LNCaP clone FGC (cell line): ENCODE measurements at regions not wholly inside any gene's neighbourhood (a gene's known extent, or its start where the extent isn't known, plus 50 kb on each side); places are given as distances from the start of the nearest gene placed in this dataset.

ENCODE experiments used
- DNase-seq: peaks from one replicate; pipeline ENCODE4 v3.0.0-alpha.2; 2011; ENCODE audit warnings: low read depth
- H3K4me3 ChIP-seq: 2 replicates; pipeline ENCODE4 v1.5.1; 2011; ENCODE audit warnings: mild to moderate bottlenecking, low read depth, low read length, control low read depth
- TF ChIP-seq, protein P1 (sequence below): IDR thresholded peaks from 2 replicates; pipeline ENCODE4 v1.5.1; 2012; ENCODE audit warnings: mild to moderate bottlenecking; ENCODE audit not compliant: control insufficient read depth, insufficient read depth; ENCODE audit errors: extremely low read depth

DNA sequence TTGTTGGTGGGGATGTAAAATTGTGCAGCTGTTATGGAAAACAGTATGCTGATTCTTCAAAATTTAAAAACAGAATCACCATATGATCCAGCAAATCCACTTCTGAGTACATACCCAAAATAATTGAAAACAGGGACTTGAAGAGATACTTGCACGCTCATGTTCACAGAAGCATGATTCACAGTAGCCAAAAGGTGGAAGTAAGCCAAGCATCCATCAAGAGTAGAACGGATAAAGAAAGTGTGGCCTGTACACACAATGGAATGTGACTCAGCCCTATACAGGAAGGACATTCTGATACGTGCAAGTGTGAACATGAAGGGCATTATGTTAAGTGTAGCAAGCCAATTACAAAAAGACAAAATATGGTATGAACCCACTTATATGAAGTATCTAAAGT, 696.7 kb upstream of the CELF2 start:
- H3K4me3 ChIP-seq, result no peak overlapping the region
- TF ChIP-seq, protein P1, sequence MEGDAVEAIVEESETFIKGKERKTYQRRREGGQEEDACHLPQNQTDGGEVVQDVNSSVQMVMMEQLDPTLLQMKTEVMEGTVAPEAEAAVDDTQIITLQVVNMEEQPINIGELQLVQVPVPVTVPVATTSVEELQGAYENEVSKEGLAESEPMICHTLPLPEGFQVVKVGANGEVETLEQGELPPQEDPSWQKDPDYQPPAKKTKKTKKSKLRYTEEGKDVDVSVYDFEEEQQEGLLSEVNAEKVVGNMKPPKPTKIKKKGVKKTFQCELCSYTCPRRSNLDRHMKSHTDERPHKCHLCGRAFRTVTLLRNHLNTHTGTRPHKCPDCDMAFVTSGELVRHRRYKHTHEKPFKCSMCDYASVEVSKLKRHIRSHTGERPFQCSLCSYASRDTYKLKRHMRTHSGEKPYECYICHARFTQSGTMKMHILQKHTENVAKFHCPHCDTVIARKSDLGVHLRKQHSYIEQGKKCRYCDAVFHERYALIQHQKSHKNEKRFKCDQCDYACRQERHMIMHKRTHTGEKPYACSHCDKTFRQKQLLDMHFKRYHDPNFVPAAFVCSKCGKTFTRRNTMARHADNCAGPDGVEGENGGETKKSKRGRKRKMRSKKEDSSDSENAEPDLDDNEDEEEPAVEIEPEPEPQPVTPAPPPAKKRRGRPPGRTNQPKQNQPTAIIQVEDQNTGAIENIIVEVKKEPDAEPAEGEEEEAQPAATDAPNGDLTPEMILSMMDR, result no peak
- no peak for DNase-seq

DNA sequence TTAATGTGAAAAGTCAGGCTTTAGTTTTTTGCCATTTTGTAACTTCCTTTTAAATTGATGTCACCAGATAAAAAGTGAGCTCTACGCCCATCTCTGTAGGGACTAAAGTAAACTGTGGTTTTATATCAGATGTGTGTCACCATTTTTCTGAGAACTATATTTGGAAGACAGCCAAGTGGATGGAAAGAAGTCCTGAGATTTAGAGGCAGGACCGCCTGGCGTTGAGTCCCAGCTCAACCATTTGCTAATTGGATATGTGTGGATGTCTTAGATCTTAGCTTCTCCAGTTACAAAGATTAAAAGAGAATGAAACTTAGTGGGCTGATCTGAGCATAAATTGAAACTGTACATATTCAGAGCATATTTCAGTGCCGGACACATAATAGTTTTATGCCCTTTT, 691.6 kb upstream of the CELF2 start:
- no peak for DNase-seq
- no peak overlapping the region for H3K4me3 ChIP-seq
- TF ChIP-seq, protein P1, result no peak

- no peak overlapping the region for H3K4me3 ChIP-seq
- TF ChIP-seq, protein P1, result no peak
- DNase-seq, result no peak
These were observed 689.7 kb upstream of the CELF2 start for GRCh38 chr10:10327934-10328333.

GRCh38 chr10:10330418-10330817, 687.3 kb upstream of the CELF2 start:
- no peak overlapping the region for H3K4me3 ChIP-seq
- no peak for DNase-seq
- TF ChIP-seq, protein P1, result no peak

DNA sequence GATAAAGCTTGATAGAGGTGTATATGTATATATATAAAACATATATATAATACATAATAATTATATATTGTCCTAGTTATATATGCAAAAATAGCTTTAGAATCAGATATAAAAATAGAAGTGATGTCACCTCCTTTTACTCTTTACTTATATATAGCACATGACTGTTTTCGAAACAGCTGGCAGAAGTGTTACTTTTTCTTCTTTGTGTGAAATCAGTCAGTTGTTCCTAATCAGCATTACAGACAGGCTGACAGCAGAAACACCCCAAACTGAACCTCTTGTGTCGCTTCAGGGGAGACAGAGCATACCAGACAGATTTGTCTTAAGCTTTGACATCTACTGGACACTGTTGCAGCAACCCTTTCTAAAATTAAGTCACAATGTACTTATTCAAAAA, 684.9 kb upstream of the CELF2 start:
- no peak for DNase-seq
- TF ChIP-seq, protein P1, result no peak
- no peak overlapping the region for H3K4me3 ChIP-seq

GRCh38 chr10:10333622-10334021, 684.0 kb upstream of the CELF2 start:
- H3K4me3 ChIP-seq, result no peak overlapping the region
- TF ChIP-seq, protein P1, result no peak
- no peak for DNase-seq

GRCh38 chr10:10338339-10338738, 679.3 kb upstream of the CELF2 start:
- TF ChIP-seq, protein P1, result no peak
- H3K4me3 ChIP-seq, result no peak overlapping the region
- no peak for DNase-seq
